ENCODE measurements at regions not wholly inside any gene's neighbourhood (a gene's known extent, or its start where the extent isn't known, plus 50 kb on each side); places are given as distances from the start of the nearest gene placed in this dataset.

- no peak overlapping the region for H3K27ac ChIP-seq (ENCODE audit: low read length)
- H3K4me3 ChIP-seq (ENCODE audit: low read length), result no peak overlapping the region
- H2AFZ ChIP-seq (ENCODE audit: low read length), result no peak overlapping the region
- TF ChIP-seq CTCF (conservative IDR thresholded peaks at IDR 0.05; ENCODE audit: low read depth, low read length) (no peak), EZH2 (IDR thresholded peaks at IDR 0.05; ENCODE audit: low read length, unreplicated experiment) (no peak), EZH2phosphoT487 (IDR thresholded peaks at IDR 0.05; ENCODE audit: borderline replicate concordance, low read length) (no peak)
- H3K9ac ChIP-seq (ENCODE audit: low read length), result no peak overlapping the region
- no peaks in the 10 kb centered on the region for H3K9me3 ChIP-seq (ENCODE audit: low read length)
- intact Hi-C loops (cut with micrococcal nuclease), result no loop called here
- no peaks in the 10 kb centered on the region for H3K4me1 ChIP-seq (ENCODE audit: insufficient read depth, low read length)
- H3K9me2 ChIP-seq (replicated peaks; ENCODE audit: low read length), result no peaks in the 10 kb centered on the region
- no peaks in the 10 kb centered on the region for H3K79me2 ChIP-seq (ENCODE audit: low read length)
- BruUV-seq (replicated peaks), result no TSS peak
- DNase-seq (no peak), ATAC-seq (no peak)
- H3K27me3 ChIP-seq (ENCODE audit: low read length), result 0 out of 2 replicates have a peak, but pooled peaks cover 4% of the 10 kb centered on the region
- H3K36me3 ChIP-seq (ENCODE audit: low read depth, low read length), result no peaks in the 10 kb centered on the region
- no peaks in the 10 kb centered on the region for H3F3A ChIP-seq (ENCODE audit: low read length, unreplicated experiment)
- CTCF ChIA-PET, result no interaction called here
- H3K4me2 ChIP-seq (ENCODE audit: low read length), result no peak overlapping the region
- POLR2A ChIA-PET (ENCODE audit: unreplicated experiment), result no interaction called here
- no peaks in the 10 kb centered on the region for H4K20me1 ChIP-seq (ENCODE audit: low read length)
Observed at GRCh38 chr17:83182620-83183101, 103.3 kb downstream of the METRNL start.

- DNase-seq, result no peak
- intact Hi-C loops (cut with micrococcal nuclease), result no loop called here
- H3K4me3 ChIP-seq (ENCODE audit: low read length), result no peak overlapping the region
- POLR2A ChIA-PET (ENCODE audit: unreplicated experiment), result no interaction called here
- no peaks in the 10 kb centered on the region for H3F3A ChIP-seq (ENCODE audit: low read length, unreplicated experiment)
- no peaks in the 10 kb centered on the region for H4K20me1 ChIP-seq (ENCODE audit: low read length)
- H3K27me3 ChIP-seq (ENCODE audit: low read length), result 0 out of 2 replicates have a peak, but pooled peaks cover 4% of the 10 kb centered on the region
- H3K9me2 ChIP-seq (replicated peaks; ENCODE audit: low read length), result no peaks in the 10 kb centered on the region
- no peak for ATAC-seq
- no peak overlapping the region for H2AFZ ChIP-seq (ENCODE audit: low read length)
- no peak overlapping the region for H3K9ac ChIP-seq (ENCODE audit: low read length)
- no peaks in the 10 kb centered on the region for H3K36me3 ChIP-seq (ENCODE audit: low read depth, low read length)
- H3K79me2 ChIP-seq (ENCODE audit: low read length), result no peaks in the 10 kb centered on the region
- TF ChIP-seq CTCF (conservative IDR thresholded peaks at IDR 0.05; ENCODE audit: low read depth, low read length), result no peak
- no peak for TF ChIP-seq EZH2phosphoT487 (IDR thresholded peaks at IDR 0.05; ENCODE audit: borderline replicate concordance, low read length)
- H3K9me3 ChIP-seq (ENCODE audit: low read length), result no peaks in the 10 kb centered on the region
- CTCF ChIA-PET, result interaction anchor here (0.6 kb wide), 1 partner anchor 9 kb away, joined by 3 read pairs; no protein-coding TSS in a partner anchor
- no TSS peak for BruUV-seq (replicated peaks)
- no peak overlapping the region for H3K27ac ChIP-seq (ENCODE audit: low read length)
- H3K4me2 ChIP-seq (ENCODE audit: low read length), result no peak overlapping the region
- no peaks in the 10 kb centered on the region for H3K4me1 ChIP-seq (ENCODE audit: insufficient read depth, low read length)
Observed at GRCh38 chr17:83183145-83183948, 103.9 kb downstream of the METRNL start.

GRCh38 chr17:83183951-83184506, 104.6 kb downstream of the METRNL start:
- TF ChIP-seq CTCF (conservative IDR thresholded peaks at IDR 0.05; ENCODE audit: low read depth, low read length) (no peak), EZH2phosphoT487 (IDR thresholded peaks at IDR 0.05; ENCODE audit: borderline replicate concordance, low read length) (no peak), EZH2 (IDR thresholded peaks at IDR 0.05; ENCODE audit: low read length, unreplicated experiment) (no peak)
- BruUV-seq (replicated peaks), result no TSS peak

More at GRCh38 chr17:83183951-83184506, 104.6 kb downstream of the METRNL start:
- no peaks in the 10 kb centered on the region for H3K9me3 ChIP-seq (ENCODE audit: low read length)
- H3K36me3 ChIP-seq (ENCODE audit: low read depth, low read length), result no peaks in the 10 kb centered on the region
- H3K79me2 ChIP-seq (ENCODE audit: low read length), result no peaks in the 10 kb centered on the region
- no peak overlapping the region for H3K27ac ChIP-seq (ENCODE audit: low read length)
- no peak overlapping the region for H3K4me2 ChIP-seq (ENCODE audit: low read length)
- ChIA-PET POLR2A (ENCODE audit: unreplicated experiment) (no interaction called here), CTCF (interaction anchor here (0.6 kb wide), 1 partner anchor 8 kb away, joined by 3 read pairs; no protein-coding TSS in a partner anchor)
- no peak overlapping the region for H3K9ac ChIP-seq (ENCODE audit: low read length)
- no peak overlapping the region for H2AFZ ChIP-seq (ENCODE audit: low read length)
- DNase-seq, result no peak
- no peaks in the 10 kb centered on the region for H3K9me2 ChIP-seq (replicated peaks; ENCODE audit: low read length)
- H3K4me1 ChIP-seq (ENCODE audit: insufficient read depth, low read length), result no peaks in the 10 kb centered on the region
- H3K4me3 ChIP-seq (ENCODE audit: low read length), result no peak overlapping the region
- 0 out of 2 replicates have a peak, but pooled peaks cover 4% of the 10 kb centered on the region for H3K27me3 ChIP-seq (ENCODE audit: low read length)
- H4K20me1 ChIP-seq (ENCODE audit: low read length), result no peaks in the 10 kb centered on the region
- H3F3A ChIP-seq (ENCODE audit: low read length, unreplicated experiment), result no peaks in the 10 kb centered on the region
- ATAC-seq, result no peak
- intact Hi-C loops (cut with micrococcal nuclease), result no loop called here

Data from PC-3 (cell line).